K562 (cell line): ENCODE measurements at regions not wholly inside any gene's neighbourhood (a gene's known extent, or its start where the extent isn't known, plus 50 kb on each side); places are given as distances from the start of the nearest gene placed in this dataset.

Experiments used
- SMC3 ChIP-seq: conservative IDR thresholded peaks from 2 replicates; pipeline ENCODE4 v1.6.1; 2011; ENCODE audit warnings: low read depth, low read length, improper control_type of control experiment; ENCODE audit not compliant: insufficient read depth
- ZSCAN29 ChIP-seq: fragments of 450-650 bp; IDR thresholded peaks from 2 replicates; pipeline ENCODE4 v1.6.1; 2017
- TF ChIP-seq, protein P1 (sequence below): fragments of 250-450 bp; sonication (Bioruptor Pico); IDR thresholded peaks from 2 replicates; pipeline ENCODE4 v1.8.0; 2022; ENCODE audit warnings: moderate library complexity, mild to moderate bottlenecking, inconsistent platforms
- TF ChIP-seq, protein P2 (sequence below): sonication (generic); formaldehyde crosslinking; IDR thresholded peaks from 2 replicates; pipeline ENCODE4 v1.8.1; 2023; ENCODE audit warnings: mild to moderate bottlenecking, missing genetic modification reagents, moderate library complexity

DNA sequence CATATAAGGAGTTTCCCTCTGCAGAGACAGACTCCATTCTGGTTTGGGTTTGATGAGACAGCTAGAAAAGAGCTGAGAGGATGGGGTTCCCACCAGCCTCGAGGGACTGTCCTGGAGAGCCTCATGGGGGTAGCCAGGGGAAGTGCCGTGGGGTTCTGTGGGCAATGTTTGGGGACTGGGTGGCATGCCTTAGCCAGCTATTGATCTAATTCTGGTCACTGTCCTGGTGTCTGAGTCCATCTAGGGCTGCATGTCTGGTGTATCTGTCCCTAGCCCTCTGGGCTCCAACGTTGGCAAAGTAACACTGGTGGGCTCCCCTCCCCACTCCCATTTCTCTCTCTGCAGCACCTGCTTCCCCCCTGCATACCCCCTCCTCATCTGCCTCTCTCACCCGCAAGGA is 135.4 kb downstream of the SMIM20 start:
- TF ChIP-seq ZSCAN29: no peak
- no peak for TF ChIP-seq SMC3
- TF ChIP-seq, protein P1, sequence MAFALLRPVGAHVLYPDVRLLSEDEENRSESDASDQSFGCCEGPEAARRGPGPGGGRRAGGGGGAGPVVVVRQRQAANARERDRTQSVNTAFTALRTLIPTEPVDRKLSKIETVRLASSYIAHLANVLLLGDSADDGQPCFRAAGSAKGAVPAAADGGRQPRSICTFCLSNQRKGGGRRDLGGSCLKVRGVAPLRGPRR (CRISPR knock-in tag): no peak
- TF ChIP-seq, protein P2, sequence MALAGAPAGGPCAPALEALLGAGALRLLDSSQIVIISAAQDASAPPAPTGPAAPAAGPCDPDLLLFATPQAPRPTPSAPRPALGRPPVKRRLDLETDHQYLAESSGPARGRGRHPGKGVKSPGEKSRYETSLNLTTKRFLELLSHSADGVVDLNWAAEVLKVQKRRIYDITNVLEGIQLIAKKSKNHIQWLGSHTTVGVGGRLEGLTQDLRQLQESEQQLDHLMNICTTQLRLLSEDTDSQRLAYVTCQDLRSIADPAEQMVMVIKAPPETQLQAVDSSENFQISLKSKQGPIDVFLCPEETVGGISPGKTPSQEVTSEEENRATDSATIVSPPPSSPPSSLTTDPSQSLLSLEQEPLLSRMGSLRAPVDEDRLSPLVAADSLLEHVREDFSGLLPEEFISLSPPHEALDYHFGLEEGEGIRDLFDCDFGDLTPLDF: no peak
